NCI-H1436 treated with DMSO at 0.1 percent for 48 hours (cell line): ENCODE measurements at regions not wholly inside any gene's neighbourhood (a gene's known extent, or its start where the extent isn't known, plus 50 kb on each side); places are given as distances from the start of the nearest gene placed in this dataset.
"Not testable (repeated sequence)": the region's sequence is repeated elsewhere in the genome, so short reads cannot be mapped to it uniquely, and the experiment has no call there.

Experiments used
- DNase-seq: peaks from one replicate; lab custom pipeline; 2025; lab: John Stamatoyannopoulos, UW

- no peak for DNase-seq
Observed at GRCh38 chr7:24134535-24134934, 149.5 kb upstream of the NPY start.

- DNase-seq = no peak
Observed at GRCh38 chr7:24135003-24135817, 148.8 kb upstream of the NPY start.

- no peak for DNase-seq
Observed at GRCh38 chr7:24137338-24137737, 146.7 kb upstream of the NPY start.

GRCh38 chr7:24138343-24138742, 145.6 kb upstream of the NPY start:
- DNase-seq = no peak

GRCh38 chr7:24140001-24140400, 144.0 kb upstream of the NPY start:
- DNase-seq = no peak

GRCh38 chr7:24141874-24142509, 142.0 kb upstream of the NPY start:
- no peak for DNase-seq

- no peak for DNase-seq
Observed at GRCh38 chr7:24143547-24143946, 140.4 kb upstream of the NPY start.

GRCh38 chr7:24151944-24152343, 132.0 kb upstream of the NPY start:
- no peak for DNase-seq

GRCh38 chr7:24152356-24152755, 131.6 kb upstream of the NPY start:
- no peak for DNase-seq

- DNase-seq = no peak
Observed at GRCh38 chr7:24152877-24153472, 131.0 kb upstream of the NPY start.

GRCh38 chr7:24157666-24158065, 126.3 kb upstream of the NPY start:
- DNase-seq = no peak

GRCh38 chr7:24158975-24159374, 125.0 kb upstream of the NPY start:
- DNase-seq = no peak

- no peak for DNase-seq
Observed at GRCh38 chr7:24164401-24164800, 119.6 kb upstream of the NPY start.

- DNase-seq = no peak
Observed at GRCh38 chr7:24169077-24169624, 114.8 kb upstream of the NPY start.

GRCh38 chr7:24171951-24172350, 112.0 kb upstream of the NPY start:
- DNase-seq = not testable (repeated sequence)

GRCh38 chr7:24172856-24173255, 111.1 kb upstream of the NPY start:
- no peak for DNase-seq

GRCh38 chr7:24175603-24176002, 108.4 kb upstream of the NPY start:
- no peak for DNase-seq

- DNase-seq = no peak
Observed at GRCh38 chr7:24178811-24179570, 105.0 kb upstream of the NPY start.

GRCh38 chr7:24191362-24191761, 92.6 kb upstream of the NPY start:
- no peak for DNase-seq

- DNase-seq = no peak
Observed at GRCh38 chr7:24192053-24192452, 91.9 kb upstream of the NPY start.

GRCh38 chr7:24192691-24193090, 91.3 kb upstream of the NPY start:
- DNase-seq = no peak

- DNase-seq = no peak
Observed at GRCh38 chr7:24197852-24198251, 86.1 kb upstream of the NPY start.
